K562 (cell line): ENCODE measurements at regions not wholly inside any gene's neighbourhood (a gene's known extent, or its start where the extent isn't known, plus 50 kb on each side); places are given as distances from the start of the nearest gene placed in this dataset.

Experiments
- ATAC-seq: fragments of 200-7000 bp; cut with Tn5 transposase; 3 replicates; pipeline ENCODE4 v1.9.1; 2020; ENCODE audit warnings: moderate library complexity
- BruUV-seq: library from RNA; stranded (reverse); fragments of 400-500 nt; replicated peaks from 2 replicates; lab custom pipeline; 2021; lab: Mats Ljungman, UMichigan
- CTCF ChIA-PET: fragments of 300-600 bp; formaldehyde crosslinking; extraction: SDS; loops from one replicate; lab custom pipeline; 2021; ENCODE audit warnings: low intra/inter-chr PET ratio; lab: Yijun Ruan, JAX
- POLR2A ChIA-PET: fragments of 300-600, 350-650 bp; sonication (Branson Sonifier 250); formaldehyde crosslinking; extraction: SDS; loops from one replicate; lab custom pipeline; 2021; ENCODE audit warnings: antibody characterized with exemption, inconsistent platforms; lab: Yijun Ruan, JAX
- DNase-seq, 4 experiments: peaks; one replicate each; pipeline versions ENCODE4 v3.0.0 to v3.0.0-alpha.2; 2011 to 2018; ENCODE audit warnings: low spot score in 3 of 4, mixed read lengths in 3 of 4; ENCODE audit errors: extremely low read depth in 1 of 4
- FAIRE-seq: peaks from 2 replicates; lab custom pipeline; 2011; peaks lifted over from hg19 to GRCh38; lab: Jason Lieb, UNC
- H2AFZ ChIP-seq: 2 replicates; pipeline ENCODE4 v1.6.0; 2011; ENCODE audit warnings: low read depth, low read length, control low read depth, inconsistent platforms
- H3K27ac ChIP-seq: fragments of 200-600 bp; 3 replicates; pipeline ENCODE4 v1.8.0; 2011; ENCODE audit warnings: low read depth, mild to moderate bottlenecking, control low read depth, inconsistent platforms, low read length, moderate library complexity, mixed read lengths; ENCODE audit errors: extremely low read depth
- H3K27me3 ChIP-seq, 2 experiments: fragments of 300-600 bp in 1 of 2; 2 replicates in 1 of 2; 3 replicates in 1 of 2; pipeline versions ENCODE4 v1.6.0 to v1.8.0; 2011; ENCODE audit warnings: inconsistent platforms in 2 of 2, low read length in 2 of 2, mild to moderate bottlenecking in 1 of 2, mixed read lengths in 1 of 2, moderate library complexity in 1 of 2; ENCODE audit not compliant: control insufficient read depth in 2 of 2, insufficient read depth in 2 of 2
- H3K36me3 ChIP-seq: fragments of 300-600 bp; 3 replicates; pipeline ENCODE4 v1.8.0; 2011; ENCODE audit warnings: mild to moderate bottlenecking, low read length, inconsistent platforms; ENCODE audit not compliant: control insufficient read depth, insufficient read depth
- H3K4me1 ChIP-seq, 2 experiments: fragments of 200-600 bp in 1 of 2; replicated peaks in 1 of 2; 2 replicates in 1 of 2; 3 replicates in 1 of 2; pipeline versions ENCODE4 v1.5.1 to v1.8.0; 2011; ENCODE audit warnings: inconsistent platforms in 2 of 2, low read length in 2 of 2, mild to moderate bottlenecking in 1 of 2, mixed read lengths in 1 of 2, moderate library complexity in 1 of 2; ENCODE audit not compliant: control insufficient read depth in 2 of 2, insufficient read depth in 2 of 2
- H3K4me2 ChIP-seq: 2 replicates; pipeline ENCODE4 v1.6.1; 2011; ENCODE audit warnings: low read length, control low read depth, inconsistent platforms, mixed read lengths; ENCODE audit not compliant: insufficient read depth
- H3K4me3 ChIP-seq: fragments of 200-600 bp; sonication (generic), shearing (Covaris generic); 2 replicates; pipeline ENCODE4 v1.5.1; 2016; ENCODE audit warnings: control low read depth, inconsistent platforms
- H3K79me2 ChIP-seq: fragments of 200-600 bp; 3 replicates; pipeline ENCODE4 v1.8.0; 2011; ENCODE audit warnings: low read length, inconsistent platforms; ENCODE audit not compliant: control insufficient read depth, insufficient read depth
- H3K9ac ChIP-seq, 2 experiments: 2 replicates each; pipeline versions ENCODE4 v1.6.0 to v1.6.1; 2011; ENCODE audit warnings: low read depth in 2 of 2, low read length in 2 of 2, control low read depth in 1 of 2, inconsistent platforms in 1 of 2, mild to moderate bottlenecking in 1 of 2, mixed read lengths in 1 of 2; ENCODE audit not compliant: insufficient read depth in 1 of 2
- H3K9me1 ChIP-seq: one replicate; pipeline ENCODE4 v1.6.0; 2011; ENCODE audit warnings: inconsistent platforms, mild to moderate bottlenecking, low read length, moderate library complexity; ENCODE audit not compliant: control insufficient read depth, insufficient read depth
- H3K9me3 ChIP-seq: replicated peaks from 2 replicates; pipeline ENCODE4 v1.5.1; 2011; ENCODE audit warnings: low read depth, low read length, inconsistent platforms; ENCODE audit not compliant: control insufficient read depth, insufficient read depth
- H4K20me1 ChIP-seq: replicated peaks from 2 replicates; pipeline ENCODE4 v1.6.1; 2011; ENCODE audit warnings: low read length, inconsistent platforms, mixed read lengths; ENCODE audit not compliant: control insufficient read depth, insufficient read depth
- ADNP ChIP-seq: fragments of 200-800 bp; sonication (Bioruptor generic); IDR thresholded peaks from 2 replicates; pipeline ENCODE4 v1.6.1; 2016; ENCODE audit warnings: missing genetic modification characterization, missing compliant biosample characterization
- ARHGAP35 ChIP-seq: fragments of 450-650 bp; IDR thresholded peaks from 2 replicates; pipeline ENCODE4 v1.6.1; 2018; ENCODE audit not compliant: partially characterized antibody
- CBFA2T2 ChIP-seq: fragments of 450-650 bp; conservative IDR thresholded peaks from 2 replicates; pipeline ENCODE4 v1.6.1; 2017; ENCODE audit warnings: mild to moderate bottlenecking
- CGGBP1 ChIP-seq: fragments of 250-450 bp; sonication (Bioruptor Pico); IDR thresholded peaks from 2 replicates; pipeline ENCODE4 v1.9.0; 2021; ENCODE audit warnings: mild to moderate bottlenecking
- CREBBP ChIP-seq: IDR thresholded peaks from one replicate; pipeline ENCODE4 v1.6.1; 2012; ENCODE audit warnings: low read depth, mild to moderate bottlenecking, control low read depth, inconsistent platforms, low read length
- EP300 ChIP-seq: IDR thresholded peaks from 2 replicates; pipeline ENCODE4 v1.6.1; 2012; ENCODE audit warnings: low read length, improper control_type of control experiment
- L3MBTL2 ChIP-seq: fragments of 450-650 bp; IDR thresholded peaks from 2 replicates; pipeline ENCODE4 v1.6.1; 2016; ENCODE audit warnings: mild to moderate bottlenecking, moderate library complexity
- NBN ChIP-seq: fragments of 450-650 bp; IDR thresholded peaks from 2 replicates; pipeline ENCODE4 v1.6.1; 2016; ENCODE audit warnings: low read depth, mild to moderate bottlenecking
- NCOR1 ChIP-seq: fragments of 450-650 bp; IDR thresholded peaks from 2 replicates; pipeline ENCODE4 v1.6.1; 2016; ENCODE audit warnings: mild to moderate bottlenecking, moderate library complexity
- NFIC ChIP-seq: fragments of 450-650 bp; IDR thresholded peaks from 2 replicates; pipeline ENCODE4 v1.6.1; 2017; ENCODE audit warnings: mild to moderate bottlenecking, inconsistent platforms
- TAL1 ChIP-seq: fragments of 450-650 bp; IDR thresholded peaks from 2 replicates; pipeline ENCODE4 v1.6.1; 2016; ENCODE audit warnings: mild to moderate bottlenecking
- TEAD4 ChIP-seq, 2 experiments: sonication (generic) in 1 of 2; formaldehyde crosslinking in 1 of 2; IDR thresholded peaks; 2 replicates each; pipeline versions ENCODE4 v1.6.1 to v1.8.0; 2012 to 2022; ENCODE audit warnings: borderline replicate concordance in 1 of 2, inconsistent platforms in 1 of 2, low read length in 1 of 2, mild to moderate bottlenecking in 1 of 2, missing genetic modification reagents in 1 of 2
- TRIM25 ChIP-seq: fragments of 450-650 bp; IDR thresholded peaks from 2 replicates; pipeline ENCODE4 v1.7.0; 2016; ENCODE audit warnings: borderline replicate concordance
- YY1 ChIP-seq, 3 experiments: IDR thresholded peaks; 2 replicates each; pipeline ENCODE4 v1.6.1; 2011; ENCODE audit warnings: low read length in 2 of 3, mild to moderate bottlenecking in 2 of 3, moderate library complexity in 2 of 3, borderline replicate concordance in 1 of 3, control low read depth in 1 of 3, low read depth in 1 of 3; ENCODE audit not compliant: insufficient read depth in 3 of 3, insufficient replicate concordance in 2 of 3, control insufficient read depth in 1 of 3, insufficient read length in 1 of 3; ENCODE audit errors: extremely low read depth in 1 of 3
- WGBS: fragments of 100-300 bp; shearing (Covaris generic); methylation state at CpG from one replicate; pipeline ENCODE4 v1.1.6; 2016; ENCODE audit warnings: low coverage, mixed read lengths; ENCODE audit not compliant: insufficient coverage; ENCODE audit errors: missing lambda C conversion rate; 5-methylcytosine and 5-hydroxymethylcytosine counted together
- in situ Hi-C: fragments of 300-500 bp; cut with MboI; formaldehyde crosslinking; loops from 4 replicates; pipeline ENCODE4 v1.15.0; 2018; ENCODE audit warnings: inconsistent platforms, mixed read lengths
- intact Hi-C: fragments of 100-400 bp; cut with micrococcal nuclease; formaldehyde crosslinking; loops from 2 replicates; pipeline ENCODE4 v1.14.2; 2022

- in situ Hi-C loops = no loop called here
- Histone ChIP-seq H3K27me3 (no peaks in the 10 kb centered on the region), H2AFZ (no peak overlapping the region), H3K36me3 (no peaks in the 10 kb centered on the region), H3K9me1 (no peaks in the 10 kb centered on the region), H3K4me1 (no peaks in the 10 kb centered on the region; a peak in 1 of 5 replicates), H4K20me1 (no peaks in the 10 kb centered on the region), H3K79me2 (no peaks in the 10 kb centered on the region), H3K4me3 (no peak overlapping the region), H3K9ac (no peak overlapping the region), H3K9me3 (no peaks in the 10 kb centered on the region; the same call in 1 of the 2 replicates), H3K27ac (no peak overlapping the region), H3K4me2 (no peak overlapping the region)
- no TSS peak for BruUV-seq
- WGBS = 0% methylated on average over 1 of the region's 1 CpG
- ATAC-seq (no peak), FAIRE-seq (peak; percentile 49), DNase-seq (peak in 1 of 4 experiments; percentile 6)
- ChIA-PET POLR2A (no interaction called here), CTCF (no interaction called here)
- intact Hi-C loops = loop anchor here (10.0 kb wide), 1 partner anchor 119 kb away; no protein-coding TSS in a partner anchor
- TF ChIP-seq NFIC = peak; percentile 36; the same call in 1 of the 2 replicates
- no peak for TF ChIP-seq CGGBP1 (CRISPR knock-in tag)
These were observed 472.9 kb upstream of the ACTBL2 start for GRCh38 chr5:57955511-57955910.

DNA sequence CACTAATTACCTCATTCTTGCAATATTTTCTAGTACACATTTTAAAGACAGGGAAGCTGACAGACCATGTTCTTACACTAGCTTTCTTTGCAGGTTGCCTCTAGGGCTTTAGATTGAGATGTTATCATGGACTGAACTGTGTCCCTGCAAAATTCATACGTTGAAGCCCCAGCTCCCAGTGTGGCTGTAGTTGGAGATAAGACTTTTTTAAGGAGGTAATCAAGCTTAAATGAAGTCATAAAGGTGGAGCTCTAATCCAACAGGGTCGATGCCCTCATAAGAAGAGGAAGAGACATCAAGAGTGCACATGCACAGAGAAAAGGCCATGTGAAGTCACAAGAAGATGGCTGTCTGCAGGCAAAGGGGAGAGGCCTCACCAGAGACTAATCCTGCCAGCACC, 471.2 kb upstream of the ACTBL2 start:
- no peak overlapping the region for H2AFZ ChIP-seq
- no peaks in the 10 kb centered on the region for H3K79me2 ChIP-seq
- POLR2A ChIA-PET = interaction anchor here (0.6 to 0.7 kb wide), 2 partner anchors 43 to 454 kb away, joined by 3 read pairs; no protein-coding TSS in a partner anchor
- intact Hi-C loops (loop anchor here (10.0 kb wide), 1 partner anchor 121 kb away; no protein-coding TSS in a partner anchor), in situ Hi-C loops (no loop called here)
- H3K4me2 ChIP-seq = no peak overlapping the region
- no peaks in the 10 kb centered on the region for H3K36me3 ChIP-seq
- no peaks in the 10 kb centered on the region; a peak in 1 of 5 replicates for H3K4me1 ChIP-seq
- no peaks in the 10 kb centered on the region for H3K27me3 ChIP-seq
- H3K27ac ChIP-seq = peak overlapping the region; percentile 2; the same call in 1 of the 3 replicates
- ATAC-seq = peak; percentile 75
- DNase-seq = peak in 2 of 4 experiments; percentile 19 to 38
- no peak overlapping the region for H3K4me3 ChIP-seq
- FAIRE-seq = peak; percentile 59
- WGBS = 0% methylated on average over 2 of the region's 2 CpGs
- H3K9me3 ChIP-seq = no peaks in the 10 kb centered on the region; the same call in 1 of the 2 replicates
- BruUV-seq = no TSS peak
- no peaks in the 10 kb centered on the region for H4K20me1 ChIP-seq
- no peaks in the 10 kb centered on the region for H3K9me1 ChIP-seq
- CTCF ChIA-PET = no interaction called here
- H3K9ac ChIP-seq = no peak overlapping the region
- no peak for TF ChIP-seq ADNP (tag)
- peak in 1 of 3 experiments; percentile 42 for TF ChIP-seq YY1 (IDR thresholded peaks at IDR 0.05; ENCODE audit: borderline replicate concordance in 1 of 3, control insufficient read depth in 1 of 3, extremely low read depth in 1 of 3, insufficient read depth in 3 of 3, insufficient read length in 1 of 3, insufficient replicate concordance in 2 of 3, low read depth in 1 of 3, low read length in 2 of 3)
- TF ChIP-seq NCOR1 = 0 out of 2 replicates have a peak, but pooled peaks have one; percentile 13
- peak; percentile 43; the same call in 1 of the 2 replicates for TF ChIP-seq L3MBTL2
- peak; percentile 39; the same call in 1 of the 2 replicates for TF ChIP-seq TEAD4 (IDR thresholded peaks at IDR 0.05; ENCODE audit: low read length)
- no peak for TF ChIP-seq TEAD4 (CRISPR knock-in tag; IDR thresholded peaks at IDR 0.05; ENCODE audit: borderline replicate concordance)
- TF ChIP-seq CREBBP = no peak
- peak; percentile 38 for TF ChIP-seq TAL1
- no peak for TF ChIP-seq NBN
- TF ChIP-seq TRIM25 = no peak
- TF ChIP-seq EP300 = peak; percentile 17; the same call in 1 of the 2 replicates
- TF ChIP-seq ARHGAP35 = no peak
- peak; percentile 32 for TF ChIP-seq CBFA2T2
